Tibial artery (tissue), 4 donors: ENCODE measurements at regions not wholly inside any gene's neighbourhood (a gene's known extent, or its start where the extent isn't known, plus 50 kb on each side); places are given as distances from the start of the nearest gene placed in this dataset.
"Not testable (repeated sequence)": the region's sequence is repeated elsewhere in the genome, so short reads cannot be mapped to it uniquely, and the experiment has no call there.

Experiments used
- DNase-seq, 2 donors: peaks; one replicate each; pipeline ENCODE4 v3.0.0-alpha.2; 2019
- H3K27ac ChIP-seq, 2 donors: fragments of 200-600 bp; sonication (generic) in 1 of 2; 1 replicate in 1 of 2; 2 replicates in 1 of 2; pipeline ENCODE4 v1.5.1; 2018 to 2019; ENCODE audit warnings: mild to moderate bottlenecking in 1 of 2
- H3K27me3 ChIP-seq, 2 donors: fragments of 200-600 bp; sonication (generic) in 1 of 2; one replicate each; pipeline versions ENCODE4 v1.5.1 to v1.6.0; 2016 to 2019
- H3K36me3 ChIP-seq, 3 donors: fragments of 200-600 bp; sonication (generic) in 2 of 3; one replicate each; pipeline ENCODE4 v1.5.1; 2016 to 2019; ENCODE audit warnings: mild to moderate bottlenecking in 2 of 3
- H3K4me1 ChIP-seq, 4 donors: fragments of 200-600 bp; sonication (generic) in 2 of 4; 1 replicate in 3 of 4; 2 replicates in 1 of 4; pipeline ENCODE4 v1.5.1; 2016 to 2019
- H3K4me3 ChIP-seq, 2 donors: fragments of 200-600 bp; sonication (generic) in 1 of 2; 1 replicate in 1 of 2; 2 replicates in 1 of 2; pipeline ENCODE4 v1.5.1; 2018 to 2019; ENCODE audit warnings: mild to moderate bottlenecking in 2 of 2
- H3K9me3 ChIP-seq, 3 donors: fragments of 200-600 bp; sonication (generic) in 1 of 3; one replicate each; pipeline ENCODE4 v1.5.1; 2016 to 2019
- CTCF ChIP-seq, 2 experiments: fragments of 200-600 bp in 1 of 2; fragments of 450-650 bp in 1 of 2; IDR thresholded peaks; one replicate each; pipeline ENCODE4 v1.5.1; 2017 to 2019; ENCODE audit warnings: antibody characterized with exemption in 2 of 2, mild to moderate bottlenecking in 1 of 2, moderate library complexity in 1 of 2
- intact Hi-C: fragments of 100-400 bp; cut with DNase I; formaldehyde crosslinking; loops from one replicate; pipeline ENCODE4 v1.15.0; 2023; ENCODE audit warnings: low total_unique reads

- not testable (repeated sequence) for DNase-seq
Observed at GRCh38 chr4:74505355-74505978, 60.5 kb downstream of the AREG start.

GRCh38 chr4:74509363-74509762 lies 64.4 kb downstream of the AREG start:
- intact Hi-C loops, H3K4me3 ChIP-seq, H3K27me3 ChIP-seq, H3K36me3 ChIP-seq, H3K4me1 ChIP-seq, H3K9me3 ChIP-seq, H3K27ac ChIP-seq, DNase-seq: not testable (repeated sequence)

More at GRCh38 chr4:74505355-74505978, 60.5 kb downstream of the AREG start:
- H3K4me3 ChIP-seq, H3K9me3 ChIP-seq, H3K27me3 ChIP-seq, intact Hi-C loops, H3K36me3 ChIP-seq, H3K27ac ChIP-seq, H3K4me1 ChIP-seq: not testable (repeated sequence)

GRCh38 chr4:74516303-74516702 lies 71.4 kb downstream of the AREG start:
- no peak overlapping the region for H3K27ac ChIP-seq
- H3K4me1 ChIP-seq, result no peaks in the 10 kb centered on the region
- intact Hi-C loops, result no loop called here
- H3K4me3 ChIP-seq, result no peak overlapping the region
- H3K36me3 ChIP-seq, result no peaks in the 10 kb centered on the region
- H3K9me3 ChIP-seq, result no peaks in the 10 kb centered on the region
- DNase-seq, result no peak
- H3K27me3 ChIP-seq, result no peaks in the 10 kb centered on the region
- no peak for TF ChIP-seq CTCF (IDR thresholded peaks at IDR 0.05)

- DNase-seq, result no peak
- Histone ChIP-seq H3K36me3 (no peaks in the 10 kb centered on the region), H3K4me1 (no peaks in the 10 kb centered on the region), H3K27me3 (no peaks in the 10 kb centered on the region), H3K27ac (no peak overlapping the region), H3K9me3 (no peaks in the 10 kb centered on the region), H3K4me3 (no peak overlapping the region)
- intact Hi-C loops, result no loop called here
- no peak for TF ChIP-seq CTCF (IDR thresholded peaks at IDR 0.05)
Observed at GRCh38 chr4:74517996-74518395, 73.1 kb downstream of the AREG start.

- DNase-seq, result no peak
- Histone ChIP-seq H3K36me3 (no peaks in the 10 kb centered on the region), H3K4me1 (no peaks in the 10 kb centered on the region), H3K27me3 (no peaks in the 10 kb centered on the region), H3K27ac (no peak overlapping the region), H3K4me3 (no peak overlapping the region), H3K9me3 (no peaks in the 10 kb centered on the region)
- intact Hi-C loops, result no loop called here
- no peak for TF ChIP-seq CTCF (IDR thresholded peaks at IDR 0.05)
Observed at GRCh38 chr4:74522251-74522991, 77.5 kb downstream of the AREG start.

GRCh38 chr4:74523096-74523495 lies 78.2 kb downstream of the AREG start:
- DNase-seq, result no peak
- Histone ChIP-seq H3K27me3 (no peaks in the 10 kb centered on the region), H3K4me1 (no peaks in the 10 kb centered on the region), H3K36me3 (no peaks in the 10 kb centered on the region), H3K4me3 (no peak overlapping the region), H3K9me3 (no peaks in the 10 kb centered on the region), H3K27ac (no peak overlapping the region)
- intact Hi-C loops, result no loop called here
- no peak for TF ChIP-seq CTCF (IDR thresholded peaks at IDR 0.05)
